ENCODE measurements at regions not wholly inside any gene's neighbourhood (a gene's known extent, or its start where the extent isn't known, plus 50 kb on each side); places are given as distances from the start of the nearest gene placed in this dataset.

DNA sequence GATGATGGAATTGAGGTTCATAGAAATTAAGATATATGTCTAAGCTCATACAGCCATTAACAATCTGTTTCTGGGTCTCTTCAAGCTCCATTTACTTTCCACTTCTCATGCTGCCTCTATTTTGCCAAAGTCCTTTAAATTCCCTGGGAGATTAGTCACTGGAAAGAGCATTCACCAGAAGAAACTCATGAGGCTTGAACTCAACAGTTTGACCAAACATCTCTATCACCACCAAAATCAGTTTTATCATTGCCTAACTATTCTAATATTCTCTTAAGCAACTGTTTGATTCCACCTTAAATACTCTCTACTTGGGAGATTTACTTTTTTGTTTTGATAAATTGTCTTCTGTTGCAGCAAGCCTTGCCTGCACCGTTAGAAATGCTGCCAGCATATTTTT is 881.3 kb downstream of the KCNA4 start:
- TF ChIP-seq, protein P1, sequence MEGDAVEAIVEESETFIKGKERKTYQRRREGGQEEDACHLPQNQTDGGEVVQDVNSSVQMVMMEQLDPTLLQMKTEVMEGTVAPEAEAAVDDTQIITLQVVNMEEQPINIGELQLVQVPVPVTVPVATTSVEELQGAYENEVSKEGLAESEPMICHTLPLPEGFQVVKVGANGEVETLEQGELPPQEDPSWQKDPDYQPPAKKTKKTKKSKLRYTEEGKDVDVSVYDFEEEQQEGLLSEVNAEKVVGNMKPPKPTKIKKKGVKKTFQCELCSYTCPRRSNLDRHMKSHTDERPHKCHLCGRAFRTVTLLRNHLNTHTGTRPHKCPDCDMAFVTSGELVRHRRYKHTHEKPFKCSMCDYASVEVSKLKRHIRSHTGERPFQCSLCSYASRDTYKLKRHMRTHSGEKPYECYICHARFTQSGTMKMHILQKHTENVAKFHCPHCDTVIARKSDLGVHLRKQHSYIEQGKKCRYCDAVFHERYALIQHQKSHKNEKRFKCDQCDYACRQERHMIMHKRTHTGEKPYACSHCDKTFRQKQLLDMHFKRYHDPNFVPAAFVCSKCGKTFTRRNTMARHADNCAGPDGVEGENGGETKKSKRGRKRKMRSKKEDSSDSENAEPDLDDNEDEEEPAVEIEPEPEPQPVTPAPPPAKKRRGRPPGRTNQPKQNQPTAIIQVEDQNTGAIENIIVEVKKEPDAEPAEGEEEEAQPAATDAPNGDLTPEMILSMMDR (IDR thresholded peaks at IDR 0.05): no peak
- TF ChIP-seq JUND (IDR thresholded peaks at IDR 0.05) (peak; percentile 62), EZH2phosphoT487 (IDR thresholded peaks at IDR 0.05; ENCODE audit: borderline replicate concordance, low read depth) (no peak), SMC3 (IDR thresholded peaks at IDR 0.05; ENCODE audit: low read depth, low read length) (no peak), RAD21 (IDR thresholded peaks at IDR 0.05; ENCODE audit: low read length) (no peak)
